ENCODE measurements at regions not wholly inside any gene's neighbourhood (a gene's known extent, or its start where the extent isn't known, plus 50 kb on each side); places are given as distances from the start of the nearest gene placed in this dataset.
A peak's percentile ranks its signal among the peaks of the same experiment; 100 is the strongest.

GRCh38 chr5:5046680-5047502 is 93.2 kb upstream of the ADAMTS16 start:
- no peak overlapping the region for H3K4me3 ChIP-seq (ENCODE audit: control insufficient read depth, low read depth, low read length)
- no peak for TF ChIP-seq CTCF (IDR thresholded peaks at IDR 0.05; ENCODE audit: control insufficient read depth, insufficient read depth, low read depth, low read length, missing control alignments)
- no peak for DNase-seq (ENCODE audit: low read depth)

DNA sequence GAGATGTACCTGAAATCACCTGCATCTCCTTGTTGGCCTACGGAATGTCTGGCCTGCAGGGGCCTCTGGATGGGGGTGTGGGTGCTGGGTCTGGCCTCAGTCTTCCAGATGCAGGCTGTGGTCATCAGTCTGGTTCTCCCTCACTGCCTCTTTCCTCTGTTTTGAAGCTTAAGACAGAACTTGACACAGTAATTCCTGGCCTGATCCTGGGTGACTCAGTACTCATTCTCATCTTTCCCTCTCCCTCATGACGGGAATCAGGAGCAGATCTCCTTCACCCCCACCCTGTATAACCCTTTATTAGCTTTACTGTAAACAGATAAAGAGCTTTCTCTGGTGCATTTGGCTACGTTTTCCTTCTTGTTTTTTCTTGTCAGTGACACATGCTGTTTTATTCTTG is 89.3 kb upstream of the ADAMTS16 start:
- no peak for TF ChIP-seq CTCF (IDR thresholded peaks at IDR 0.05; ENCODE audit: control insufficient read depth, insufficient read depth, low read depth, low read length, missing control alignments)
- H3K4me3 ChIP-seq (ENCODE audit: control insufficient read depth, low read depth, low read length): no peak overlapping the region
- no peak for DNase-seq (ENCODE audit: low read depth)

DNA sequence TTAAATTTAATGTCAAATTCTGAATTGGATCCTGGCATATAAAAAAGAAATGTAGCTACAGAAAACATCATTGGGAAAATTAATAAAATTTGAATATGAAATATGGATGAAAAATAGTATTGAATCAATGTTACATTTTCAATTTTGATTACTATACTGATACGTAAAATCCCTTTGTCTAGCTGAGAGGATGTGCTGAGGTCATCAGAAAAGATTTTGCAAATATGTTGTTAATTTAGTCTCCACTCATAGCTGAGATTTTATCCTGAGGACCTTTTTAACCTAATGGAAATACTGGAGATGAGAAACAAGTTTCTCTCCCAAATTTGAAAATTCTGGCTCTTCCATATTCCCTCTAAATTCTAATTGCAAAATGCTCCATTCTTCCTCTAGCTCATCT is 84.4 kb upstream of the ADAMTS16 start:
- DNase-seq (ENCODE audit: low read depth): no peak
- no peak for TF ChIP-seq CTCF (IDR thresholded peaks at IDR 0.05; ENCODE audit: control insufficient read depth, insufficient read depth, low read depth, low read length, missing control alignments)

DNA sequence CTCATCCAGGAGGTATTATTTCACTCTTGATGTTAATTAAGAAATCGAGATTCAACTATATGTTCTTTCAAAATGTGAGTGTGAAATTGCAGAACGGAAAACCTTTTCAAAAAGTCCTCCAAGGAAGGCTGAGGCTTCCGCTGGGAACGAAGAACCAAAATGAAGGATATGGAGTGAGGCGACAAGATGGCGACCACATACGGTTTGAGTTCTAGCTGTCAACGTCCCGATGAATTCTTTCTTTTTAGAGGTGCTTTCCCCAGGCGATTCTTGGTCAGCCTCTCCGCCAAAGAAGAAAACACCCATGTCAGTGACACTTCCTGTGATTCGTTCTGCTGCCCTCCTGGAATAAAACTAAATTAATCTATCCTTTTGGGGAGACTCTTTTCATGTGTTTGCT is 78.3 kb upstream of the ADAMTS16 start:
- no peak for DNase-seq (ENCODE audit: low read depth)
- no peak for TF ChIP-seq CTCF (IDR thresholded peaks at IDR 0.05; ENCODE audit: control insufficient read depth, insufficient read depth, low read depth, low read length, missing control alignments)
- no peak overlapping the region for H3K4me3 ChIP-seq (ENCODE audit: control insufficient read depth, low read depth, low read length)

More for the DNA sequence above, 84.4 kb upstream of the ADAMTS16 start:
- H3K4me3 ChIP-seq (ENCODE audit: control insufficient read depth, low read depth, low read length): no peak overlapping the region

DNA sequence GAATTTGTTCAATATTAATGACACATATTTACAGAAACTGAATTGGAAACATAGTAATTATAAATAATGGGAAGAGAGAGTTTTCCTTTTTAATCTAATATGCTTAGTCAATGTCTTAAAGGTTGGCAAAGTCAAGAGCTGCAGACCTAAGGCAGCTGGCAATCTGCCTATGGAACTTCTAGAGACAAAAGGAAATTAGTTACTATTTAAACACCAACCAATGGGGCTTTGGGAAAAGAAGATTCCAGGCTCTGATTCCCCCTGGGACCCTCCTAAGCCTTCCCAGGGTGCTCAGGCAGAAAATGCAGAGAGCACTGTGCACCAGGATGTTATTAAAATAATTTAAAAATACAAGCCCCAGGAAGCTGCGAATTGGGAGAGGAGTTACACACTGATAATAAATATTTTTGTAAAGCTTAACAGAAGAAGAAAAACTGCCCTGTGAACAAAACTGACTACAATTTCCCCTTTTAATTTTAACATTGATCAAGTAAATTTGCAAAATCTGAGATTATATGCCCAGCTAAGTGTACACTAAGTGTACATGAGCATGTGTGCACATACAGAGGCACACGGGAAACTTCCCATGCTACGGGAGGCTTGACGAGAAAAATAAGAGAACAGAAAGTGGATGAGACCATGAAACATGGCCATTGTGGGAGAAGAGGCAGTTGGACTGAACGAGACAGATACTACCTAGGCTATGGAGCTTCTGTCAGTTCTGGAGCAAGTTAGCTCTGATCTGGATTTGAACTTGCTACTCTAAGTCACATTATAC is 77.4 kb upstream of the ADAMTS16 start:
- no peak for DNase-seq (ENCODE audit: low read depth)
- TF ChIP-seq CTCF (IDR thresholded peaks at IDR 0.05; ENCODE audit: control insufficient read depth, insufficient read depth, low read depth, low read length, missing control alignments): no peak
- no peak overlapping the region for H3K4me3 ChIP-seq (ENCODE audit: control insufficient read depth, low read depth, low read length)

GRCh38 chr5:5063533-5063953 is 76.6 kb upstream of the ADAMTS16 start:
- H3K4me3 ChIP-seq (ENCODE audit: control insufficient read depth, low read depth, low read length): no peak overlapping the region
- DNase-seq (ENCODE audit: low read depth): no peak
- peak; percentile 38 for TF ChIP-seq CTCF (IDR thresholded peaks at IDR 0.05; ENCODE audit: control insufficient read depth, insufficient read depth, low read depth, low read length, missing control alignments)

Data from AG09309 (cell line).